NCI-H2196 treated with DMSO at 0.1 percent for 48 hours (cell line): ENCODE measurements at regions not wholly inside any gene's neighbourhood (a gene's known extent, or its start where the extent isn't known, plus 50 kb on each side); places are given as distances from the start of the nearest gene placed in this dataset.

Experiments
- DNase-seq: peaks from one replicate; lab custom pipeline; 2025; ENCODE audit not compliant: unreplicated experiment; lab: John Stamatoyannopoulos, UW

DNA sequence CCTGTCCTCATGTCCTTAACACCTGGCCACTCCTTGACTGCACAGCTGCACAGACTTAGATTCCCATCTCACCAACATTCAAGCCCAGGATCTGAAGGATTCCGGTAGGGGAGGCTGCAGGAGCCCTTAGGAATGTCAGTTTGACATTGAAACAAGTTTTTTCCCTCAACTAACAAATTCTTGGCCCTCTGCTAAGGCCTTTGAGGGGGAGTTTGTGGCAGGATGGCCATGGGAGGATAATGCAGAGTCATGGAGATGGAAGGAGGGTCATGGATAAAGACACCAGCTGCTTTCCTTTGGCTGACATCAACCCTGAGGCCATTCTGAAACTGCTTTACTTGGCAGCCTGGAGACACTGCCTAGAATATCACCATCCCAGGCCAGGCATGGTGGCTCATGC, 63.4 kb upstream of the PPP2R5A start:
- DNase-seq: no peak

DNA sequence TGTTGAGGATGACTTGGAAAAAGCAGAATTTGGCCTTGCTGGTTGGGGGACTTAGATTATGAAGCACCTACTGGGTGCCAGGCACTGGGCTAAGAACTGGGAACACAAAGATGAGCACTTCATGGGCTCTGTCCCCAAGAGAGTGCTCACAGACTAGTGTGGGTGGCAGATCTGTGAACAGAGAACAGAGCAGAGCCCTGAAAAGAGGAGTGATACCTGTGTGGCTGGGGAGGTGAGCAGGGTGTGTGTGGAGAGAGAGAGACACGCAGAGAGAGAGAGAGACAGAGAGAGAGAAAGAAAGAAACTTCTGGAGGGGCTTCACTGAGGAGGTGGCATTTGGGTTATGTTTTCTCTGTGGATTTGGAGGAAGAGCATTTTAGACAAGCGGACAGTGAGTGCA, 61.1 kb upstream of the PPP2R5A start:
- no peak for DNase-seq

DNA sequence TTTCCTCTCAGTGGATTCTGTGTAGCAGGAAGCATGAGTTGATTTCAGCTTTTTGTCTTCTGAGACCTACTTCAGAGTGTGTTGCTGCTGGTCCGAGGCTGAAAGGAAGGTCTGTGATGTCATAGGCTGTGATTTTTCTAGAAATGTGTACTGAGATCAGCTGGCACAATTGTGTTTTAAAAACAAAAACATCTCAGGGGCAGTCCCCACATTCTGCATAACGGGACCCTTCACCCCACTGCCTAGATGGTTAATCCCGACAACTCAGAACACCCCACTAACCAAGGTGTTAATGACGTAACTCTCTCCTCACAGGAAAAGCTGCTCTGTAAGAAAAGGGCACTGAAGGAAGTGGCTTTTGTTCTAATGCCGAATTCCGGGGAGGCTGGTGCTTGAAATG, 59.8 kb upstream of the PPP2R5A start:
- DNase-seq: no peak

DNA sequence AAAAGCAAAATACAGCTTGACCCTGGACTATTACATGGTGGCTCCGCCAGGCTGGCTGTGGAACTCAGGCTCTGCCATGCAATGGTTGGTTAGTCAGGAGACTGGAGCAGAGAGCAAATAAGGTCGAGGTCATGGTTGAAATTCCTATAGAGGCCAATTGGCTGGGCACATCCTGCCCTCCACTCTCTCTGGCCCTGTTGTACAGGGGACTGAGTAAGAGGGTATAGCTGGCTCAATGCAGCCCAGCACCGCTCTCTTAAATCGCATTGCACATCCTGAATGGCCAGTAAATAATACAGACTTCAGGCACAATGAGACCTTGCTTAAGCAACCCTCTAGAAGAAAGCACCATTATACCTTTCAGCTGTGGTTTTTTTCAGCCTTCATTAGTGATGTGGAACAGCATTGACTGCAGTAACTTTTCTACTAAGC, 59.3 kb upstream of the PPP2R5A start:
- DNase-seq: no peak

DNA sequence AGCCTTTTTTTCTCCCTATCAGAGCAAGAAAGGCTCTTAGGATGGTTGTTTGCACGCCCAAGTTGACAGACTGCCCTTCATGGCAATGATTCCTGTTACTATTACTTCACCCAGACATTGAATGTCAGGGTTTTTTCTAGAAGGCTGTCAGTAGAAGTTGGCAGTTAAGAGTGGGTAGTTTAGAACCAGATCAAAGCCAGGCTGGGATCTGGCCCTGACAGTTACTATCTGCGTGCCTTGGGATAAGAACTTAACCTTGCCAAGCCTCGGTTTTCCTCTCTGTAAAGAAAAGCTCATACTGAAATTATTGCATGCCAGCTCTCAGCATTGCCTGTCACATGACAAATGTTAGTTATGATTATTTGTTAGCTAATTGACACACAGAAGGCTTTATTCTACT, 58.7 kb upstream of the PPP2R5A start:
- DNase-seq: no peak

DNA sequence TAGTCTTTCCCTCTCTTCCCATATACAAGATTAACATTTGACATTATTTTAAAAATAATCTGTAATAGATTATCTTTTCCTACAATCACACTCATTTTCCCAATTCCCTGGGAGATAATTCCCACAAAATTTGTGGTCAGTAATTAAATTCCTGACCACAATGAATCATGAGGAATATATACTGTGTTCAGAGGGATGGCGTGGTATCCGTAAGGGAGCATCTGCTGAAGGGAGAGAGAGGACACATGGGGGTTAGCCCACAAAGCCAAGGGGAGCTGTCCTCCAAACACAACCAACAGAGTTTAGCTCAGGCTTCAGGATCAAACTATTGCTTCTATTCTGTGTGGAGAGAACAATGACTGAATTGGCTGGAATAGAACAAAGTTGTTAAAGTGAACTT, 57.1 kb upstream of the PPP2R5A start:
- no peak for DNase-seq

DNA sequence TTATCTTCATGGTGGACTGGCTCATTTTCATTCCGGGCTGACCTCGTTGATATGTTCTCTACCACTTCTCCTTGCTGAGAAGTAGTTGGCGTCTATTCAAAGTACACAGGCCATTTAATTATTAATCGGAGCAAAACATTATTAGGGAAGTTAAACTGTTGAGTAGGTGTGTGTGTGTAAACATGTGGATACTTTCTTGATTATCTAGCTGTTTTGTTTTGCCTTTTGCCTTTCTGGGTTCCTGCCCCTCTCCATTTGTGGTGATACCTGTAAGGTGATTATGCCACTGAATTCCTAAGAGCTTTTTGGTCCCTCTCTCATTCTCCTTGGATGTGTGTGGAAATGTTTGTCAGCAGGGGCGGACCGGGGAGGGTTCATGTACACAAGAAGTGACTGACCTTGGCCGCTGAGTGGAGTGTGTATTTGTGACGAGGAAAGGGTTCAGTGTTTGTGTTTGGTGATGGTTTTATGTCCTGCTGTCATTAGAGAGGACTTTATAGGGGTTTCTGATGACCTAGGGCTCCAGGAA, 56.6 kb upstream of the PPP2R5A start:
- no peak for DNase-seq

DNA sequence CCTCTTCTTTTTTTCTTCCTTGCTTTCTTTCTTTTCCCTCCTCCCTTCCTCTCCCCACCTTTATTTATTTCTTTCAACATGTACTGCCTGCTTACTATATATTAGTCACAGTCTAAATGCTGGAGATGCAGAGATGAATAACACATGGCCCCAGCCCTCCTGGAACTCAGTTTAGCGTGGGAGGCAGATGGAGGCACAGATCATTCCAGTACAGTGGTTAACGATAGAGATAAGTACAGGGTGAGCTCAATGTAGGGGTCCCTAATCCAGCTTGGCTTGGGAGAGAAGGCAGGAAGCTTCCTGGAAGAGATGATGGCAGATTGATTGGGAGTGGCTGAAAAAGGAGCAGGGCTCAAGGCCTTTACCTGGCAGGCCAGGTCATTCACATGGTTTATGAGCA, 55.6 kb upstream of the PPP2R5A start:
- no peak for DNase-seq

DNA sequence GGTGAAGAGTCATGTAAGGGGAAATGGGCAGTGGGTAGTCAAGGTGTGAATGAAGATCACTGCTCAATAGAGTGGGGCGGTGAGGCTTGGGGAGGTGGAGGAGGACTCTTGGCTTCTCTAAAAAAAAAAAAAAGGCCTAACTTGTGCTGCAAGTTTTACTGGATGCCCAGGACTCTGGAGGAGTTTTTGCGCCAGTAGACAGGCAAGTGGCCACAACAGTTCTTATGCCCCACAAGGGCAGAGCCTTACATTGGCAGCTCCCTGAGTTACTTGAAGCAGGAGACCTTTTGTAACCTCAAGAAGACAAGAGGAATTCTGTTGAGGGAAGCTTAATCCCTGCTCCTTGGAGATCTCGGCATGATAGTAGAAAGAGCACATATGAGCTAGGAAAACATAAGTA, 54.9 kb upstream of the PPP2R5A start:
- DNase-seq: no peak

DNA sequence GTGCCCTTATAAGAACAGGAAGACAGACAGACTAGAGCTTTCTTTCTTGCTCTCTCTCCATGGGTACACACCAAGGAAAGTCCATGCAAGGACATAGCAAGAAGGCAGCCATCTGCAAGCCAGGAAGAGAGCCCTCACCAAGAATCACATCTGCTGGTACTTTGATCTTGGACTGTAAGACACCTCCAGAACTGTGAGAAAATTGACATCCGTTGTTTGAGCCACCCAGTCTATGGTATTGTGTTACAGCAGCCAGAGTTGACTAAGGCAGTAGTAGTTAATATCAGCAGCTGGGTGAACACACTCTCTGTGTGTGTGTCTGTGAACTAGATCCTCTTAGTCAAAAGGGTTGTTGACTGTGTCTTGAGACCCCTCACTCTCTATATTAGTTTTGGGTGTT, 53.8 kb upstream of the PPP2R5A start:
- no peak for DNase-seq

DNA sequence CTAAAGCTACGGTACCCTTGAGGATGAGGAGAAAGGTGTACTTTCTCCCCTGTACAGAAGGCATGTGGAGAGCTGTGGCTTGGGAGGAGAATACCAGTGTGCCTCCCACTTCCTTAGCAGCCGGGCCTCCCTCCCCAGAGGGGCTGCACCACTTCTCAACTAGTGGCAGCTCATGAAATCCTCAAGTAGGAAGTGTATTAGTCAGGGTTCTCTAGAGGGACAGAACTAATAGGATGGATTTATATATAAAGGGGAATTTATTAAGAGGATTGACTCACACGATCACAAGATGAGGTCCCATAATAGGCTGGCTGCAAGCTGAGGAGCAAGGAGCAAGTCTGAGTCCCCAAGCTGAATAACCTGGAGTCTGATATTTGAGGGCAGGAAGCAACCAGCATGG, 53.1 kb upstream of the PPP2R5A start:
- no peak for DNase-seq

DNA sequence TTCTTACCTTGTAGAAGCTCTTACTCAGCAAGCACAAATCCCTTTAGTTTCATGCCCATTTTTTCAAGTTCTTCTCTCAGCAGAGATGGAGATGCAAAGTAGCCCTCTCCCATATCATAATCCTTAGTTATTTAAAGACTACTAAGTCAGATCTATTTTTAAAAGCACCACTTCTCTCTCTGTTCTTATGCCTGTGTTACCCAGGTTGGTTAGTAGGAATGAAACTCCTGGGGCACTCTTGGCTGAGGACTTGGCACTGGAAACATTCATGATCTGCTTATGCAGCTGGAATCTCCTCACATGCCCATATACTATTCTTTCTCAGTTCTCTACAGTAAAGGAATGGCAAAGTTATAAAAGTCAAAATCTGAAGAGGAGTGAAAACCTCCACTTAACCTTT, 51.9 kb upstream of the PPP2R5A start:
- no peak for DNase-seq

DNA sequence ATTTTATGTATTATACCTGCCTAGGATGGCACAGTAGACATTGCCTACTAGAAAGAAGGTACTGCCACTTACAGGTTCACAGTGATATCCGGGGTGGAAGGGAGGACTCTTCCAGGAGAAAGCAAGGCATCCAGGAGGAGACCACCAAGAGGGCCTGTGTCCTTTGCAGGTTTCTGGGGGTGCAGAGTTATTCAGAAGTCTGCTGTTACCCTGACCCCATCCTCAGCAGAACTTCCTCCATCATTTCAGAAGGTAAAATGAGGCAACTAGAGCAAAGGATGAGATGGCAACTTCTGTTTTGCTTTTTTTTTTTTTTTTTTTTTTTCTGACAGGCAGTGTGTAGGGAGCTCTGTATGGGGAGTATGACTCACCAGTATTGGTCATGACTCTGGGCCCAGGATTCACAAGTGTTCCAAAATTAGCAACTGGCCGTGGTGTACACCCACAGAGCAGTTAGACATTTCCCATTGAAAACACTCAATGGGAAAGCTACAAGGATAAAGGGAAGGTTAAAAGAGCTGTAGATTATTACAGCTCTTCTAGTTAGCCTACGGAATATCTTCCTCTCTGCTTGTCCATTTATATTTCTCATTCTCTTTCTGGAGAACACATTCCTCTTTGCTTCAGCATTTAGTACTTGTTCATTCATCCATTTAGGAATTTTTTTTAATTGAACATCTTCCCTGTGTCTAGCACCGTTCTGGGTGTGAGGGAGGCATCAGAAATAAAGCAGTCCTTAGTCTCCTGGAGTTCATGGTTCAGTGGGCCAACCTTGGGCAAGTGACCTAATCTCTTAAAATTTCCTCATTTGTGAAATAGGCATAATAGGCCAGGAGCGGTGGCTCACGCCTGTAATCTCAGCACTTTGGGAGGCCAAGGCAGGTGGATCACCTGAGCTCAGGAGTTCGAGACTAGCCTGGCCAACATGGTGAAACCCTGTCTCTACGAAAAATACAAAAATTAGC, 50.5 kb upstream of the PPP2R5A start:
- DNase-seq: no peak
